HG03139 (cell line): ENCODE measurements at regions not wholly inside any gene's neighbourhood (a gene's known extent, or its start where the extent isn't known, plus 50 kb on each side); places are given as distances from the start of the nearest gene placed in this dataset.

ENCODE experiments used
- ATAC-seq: cut with Tn5 transposase; IDR thresholded peaks from one replicate; pipeline ENCODE4 v1.9.1; 2021; ENCODE audit not compliant: unreplicated experiment

DNA sequence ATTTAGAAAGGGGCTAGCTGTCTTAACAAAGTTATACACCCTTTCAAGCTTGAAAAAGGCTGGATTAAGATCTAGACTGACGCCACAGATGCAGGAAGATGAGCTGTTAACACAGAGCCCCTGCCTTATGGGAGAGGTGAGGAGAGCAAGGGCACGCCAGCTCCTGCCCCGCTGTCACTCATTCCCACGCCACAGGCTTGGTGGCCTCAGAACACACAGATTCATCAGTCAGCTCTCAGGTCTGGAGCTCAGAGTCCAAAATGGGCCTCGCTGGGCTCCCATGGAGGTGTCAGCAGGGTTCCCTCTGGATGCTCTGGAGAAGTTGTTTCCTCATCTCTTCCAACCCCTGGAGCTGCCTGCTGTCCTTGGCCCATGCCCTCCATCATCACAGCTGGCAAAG, 554.2 kb downstream of the TCERG1L start:
- ATAC-seq = no peak

DNA sequence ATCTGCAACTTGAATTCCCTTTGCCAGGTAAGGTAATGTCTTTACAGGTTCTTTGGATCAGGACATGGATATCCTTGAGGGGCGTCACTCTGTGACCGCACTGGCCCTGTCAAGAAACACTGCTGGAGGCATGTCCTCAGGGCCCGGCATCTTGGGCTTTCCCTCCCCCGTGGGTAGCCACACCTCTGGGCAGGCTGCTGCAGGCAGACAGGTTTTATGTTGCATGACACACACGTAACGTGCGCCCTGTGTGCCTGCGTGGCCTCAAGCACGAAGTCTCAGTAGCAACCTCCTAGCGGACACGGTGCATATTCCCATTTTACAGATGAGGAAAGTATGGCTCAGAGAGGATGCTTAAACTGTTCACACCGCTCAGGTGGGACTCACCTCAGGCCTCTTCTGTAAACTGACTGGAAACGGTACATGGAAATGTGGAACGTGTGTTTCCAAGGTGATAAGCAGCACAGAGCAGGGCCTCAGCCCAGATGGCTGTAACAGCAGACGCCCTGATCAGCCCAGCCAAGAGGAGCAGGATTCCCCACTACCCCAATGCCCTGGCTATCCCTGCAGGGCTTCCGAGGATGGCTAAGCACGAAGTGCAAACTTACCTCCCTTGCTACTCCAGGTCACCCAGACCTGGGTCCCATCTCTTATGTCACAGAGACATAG, 553.6 kb downstream of the TCERG1L start:
- no peak for ATAC-seq

- no peak for ATAC-seq
These were observed 553.0 kb downstream of the TCERG1L start for GRCh38 chr10:130758529-130758928.

GRCh38 chr10:130761032-130761575, 550.4 kb downstream of the TCERG1L start:
- ATAC-seq = no peak

DNA sequence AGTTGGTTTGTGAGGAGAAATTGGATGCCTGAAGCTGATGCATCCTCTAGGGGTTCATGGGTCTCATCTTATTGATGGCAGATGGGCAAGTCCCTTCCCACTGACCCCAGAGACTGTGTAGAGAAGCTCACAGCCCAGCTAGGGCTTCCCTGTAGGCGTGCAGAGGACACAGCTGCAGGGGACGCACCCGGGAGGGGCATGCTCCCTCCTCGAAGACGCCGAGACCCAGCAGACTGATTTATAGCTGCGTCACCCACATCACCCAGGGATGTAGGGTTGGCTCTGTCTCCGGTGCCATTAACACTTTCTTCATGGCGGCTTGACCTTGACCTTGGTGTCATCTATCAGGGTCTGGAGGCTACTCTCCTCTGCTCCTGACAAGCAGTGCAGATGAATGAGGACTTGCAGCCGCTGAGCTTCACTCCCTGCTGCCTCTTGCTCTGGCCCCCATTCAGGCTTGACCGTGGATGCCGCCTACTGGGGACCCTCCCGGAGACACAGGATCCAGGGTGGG, 549.7 kb downstream of the TCERG1L start:
- ATAC-seq = no peak

- no peak for ATAC-seq
These were observed 549.0 kb downstream of the TCERG1L start for GRCh38 chr10:130762491-130762890.

- ATAC-seq = no peak
These were observed 548.5 kb downstream of the TCERG1L start for GRCh38 chr10:130763071-130763470.

GRCh38 chr10:130763491-130763890, 548.0 kb downstream of the TCERG1L start:
- ATAC-seq = no peak

GRCh38 chr10:130764651-130765050, 546.9 kb downstream of the TCERG1L start:
- no peak for ATAC-seq

DNA sequence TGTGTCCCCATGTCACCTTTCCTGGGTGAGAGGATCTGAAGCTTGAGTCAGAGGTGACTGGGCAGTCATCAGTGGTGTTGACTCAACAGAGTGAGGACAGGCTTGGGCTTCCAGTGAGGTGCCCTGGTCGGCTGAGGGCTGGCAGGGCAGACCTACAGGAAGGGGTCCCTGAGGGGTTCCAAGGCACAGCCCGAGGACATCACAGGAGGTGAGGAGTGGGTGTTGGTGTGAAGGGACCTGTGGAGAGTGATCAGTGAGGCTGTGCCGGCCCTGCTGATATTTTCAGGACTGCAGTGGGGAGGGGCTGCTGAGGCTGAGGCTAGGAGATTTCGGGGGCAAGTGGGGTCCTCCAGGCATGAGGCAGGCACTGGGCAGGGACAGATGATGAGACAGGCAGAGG, 545.5 kb downstream of the TCERG1L start:
- no peak for ATAC-seq

DNA sequence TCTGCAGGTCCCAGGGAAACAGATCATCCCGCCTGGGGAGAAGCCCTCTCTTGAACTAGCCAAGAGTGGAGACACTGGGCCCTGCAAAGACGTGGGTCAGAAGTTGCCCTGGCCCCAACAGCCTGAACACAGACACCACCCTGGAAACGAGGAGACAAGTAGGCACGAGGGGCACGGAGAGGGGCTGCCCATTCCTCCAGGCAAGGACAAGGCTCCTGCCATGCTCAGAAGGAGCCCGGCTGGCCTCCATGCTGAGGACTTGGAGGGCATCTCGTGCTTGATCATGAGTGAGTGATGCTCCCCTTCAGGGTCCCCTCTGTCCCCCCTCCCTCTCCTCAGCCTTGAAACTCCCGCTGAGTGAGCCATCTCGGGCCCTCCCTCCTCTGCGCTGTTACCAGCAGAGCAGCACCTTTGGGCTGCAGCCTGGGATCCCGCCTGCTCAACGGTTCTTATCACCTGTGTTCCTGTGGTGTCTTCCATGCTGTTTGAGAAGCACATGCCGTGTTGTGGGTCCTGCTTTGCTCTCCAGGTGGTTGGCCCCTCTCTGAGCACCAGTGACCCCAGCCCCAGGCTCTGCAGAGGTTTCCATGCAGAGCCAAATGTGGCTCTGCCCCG, 544.3 kb downstream of the TCERG1L start:
- ATAC-seq = no peak

DNA sequence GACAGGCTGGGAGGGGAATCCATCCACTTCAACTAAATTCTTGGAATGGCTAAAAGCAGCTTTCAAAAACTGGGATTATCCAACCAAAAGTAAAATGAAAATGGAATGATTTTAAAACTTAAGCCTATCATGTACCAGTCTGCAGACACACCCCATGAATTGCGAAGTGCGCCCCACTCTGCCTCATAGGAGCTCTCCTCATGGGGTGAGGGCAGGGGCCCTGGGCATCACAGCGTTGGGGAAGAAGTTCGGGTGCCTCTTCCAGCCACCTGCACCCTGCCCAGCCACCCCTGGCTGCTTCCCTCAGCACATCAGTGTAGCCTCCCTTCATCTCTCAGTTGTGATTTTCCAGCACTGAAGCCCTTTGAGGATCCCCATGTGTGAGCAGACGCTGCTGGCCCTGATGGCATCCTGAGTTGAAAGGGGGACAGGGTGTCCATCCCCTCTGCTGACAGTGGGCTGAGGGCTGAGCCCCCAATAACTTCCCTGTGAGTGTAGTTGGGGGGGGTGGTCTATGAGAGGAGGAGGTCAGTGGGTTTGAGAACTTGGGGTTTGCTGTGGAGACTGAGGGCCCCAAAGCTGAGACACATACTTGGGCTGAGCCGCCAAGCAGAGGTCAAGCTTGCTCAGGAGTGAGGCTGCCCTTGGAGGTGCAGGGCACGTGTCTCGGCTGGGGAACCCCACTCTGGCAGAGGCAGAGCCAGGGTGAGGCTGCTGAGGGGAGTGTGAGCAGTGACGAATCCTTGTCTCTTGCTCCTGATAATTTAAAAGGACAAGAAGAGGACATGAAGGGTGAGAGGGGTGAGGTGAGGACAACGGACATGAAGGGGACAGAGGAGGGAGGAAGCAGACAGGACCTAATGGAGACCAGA, 542.1 kb downstream of the TCERG1L start:
- no peak for ATAC-seq

- ATAC-seq = no peak
These were observed 541.4 kb downstream of the TCERG1L start for GRCh38 chr10:130770018-130770630.

DNA sequence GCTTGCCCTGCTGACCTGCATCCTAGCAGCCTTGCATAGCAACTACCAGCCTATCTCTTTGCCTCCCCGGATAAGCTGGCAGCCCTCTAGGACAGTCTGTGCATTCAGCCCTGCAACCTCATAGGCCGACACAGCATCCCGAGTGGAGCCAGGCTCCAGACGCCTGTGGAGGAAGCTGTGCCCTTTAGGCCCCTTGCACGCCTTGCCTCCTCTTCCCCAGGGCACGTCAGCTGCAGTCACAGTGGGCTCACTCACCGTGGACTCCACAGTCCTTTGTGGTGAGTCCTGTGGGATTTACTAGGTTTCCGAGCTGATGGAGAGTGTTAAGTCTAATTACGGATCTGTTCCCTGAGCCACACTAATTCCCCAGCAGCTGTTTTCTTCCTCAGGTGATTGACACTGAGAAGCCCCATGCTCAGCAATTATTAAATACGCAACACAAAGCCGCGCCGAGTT, 540.0 kb downstream of the TCERG1L start:
- ATAC-seq = no peak

GRCh38 chr10:130772056-130772455, 539.5 kb downstream of the TCERG1L start:
- no peak for ATAC-seq

GRCh38 chr10:130772676-130773075, 538.8 kb downstream of the TCERG1L start:
- no peak for ATAC-seq

GRCh38 chr10:130773941-130774340, 537.6 kb downstream of the TCERG1L start:
- no peak for ATAC-seq

GRCh38 chr10:130774871-130775270, 536.6 kb downstream of the TCERG1L start:
- ATAC-seq = no peak

GRCh38 chr10:130775311-130775710, 536.2 kb downstream of the TCERG1L start:
- ATAC-seq = no peak

GRCh38 chr10:130776724-130777123, 534.8 kb downstream of the TCERG1L start:
- no peak for ATAC-seq
